Prostate gland (tissue), 2 donors: ENCODE measurements at regions not wholly inside any gene's neighbourhood (a gene's known extent, or its start where the extent isn't known, plus 50 kb on each side); places are given as distances from the start of the nearest gene placed in this dataset.

ENCODE experiments used
- CTCF ChIP-seq, 4 experiments: fragments of 200-600 bp in 2 of 4; fragments of 450-650 bp in 2 of 4; sonication (generic) in 2 of 4; IDR thresholded peaks; 1 replicate in 3 of 4; 2 replicates in 1 of 4; pipeline ENCODE4 v1.5.1; 2016 to 2019; ENCODE audit warnings: antibody characterized with exemption in 4 of 4, mild to moderate bottlenecking in 2 of 4, moderate library complexity in 2 of 4
- POLR2AphosphoS5 ChIP-seq: sonication (generic); formaldehyde crosslinking; IDR thresholded peaks from one replicate; pipeline ENCODE4 v1.6.1; 2017; ENCODE audit warnings: antibody characterized with exemption

- no peak for TF ChIP-seq CTCF (IDR thresholded peaks at IDR 0.05)
- TF ChIP-seq POLR2AphosphoS5: no peak
Measured at GRCh38 chr4:37737466-37737865, 51.3 kb upstream of the RELL1 start.
